Activated CD8-positive, alpha-beta T cell treated with anti-CD3 and anti-CD28 coated beads, Interleukin-2, amount 10 ng/mL, durations not matched to agents 7 days and 5 days (primary cell): ENCODE measurements at regions not wholly inside any gene's neighbourhood (a gene's known extent, or its start where the extent isn't known, plus 50 kb on each side); places are given as distances from the start of the nearest gene placed in this dataset.

Experiments
- ATAC-seq: fragments of 150-1000 bp; cut with Tn5 transposase; one replicate; pipeline ENCODE4 v1.10.0; 2021; ENCODE audit warnings: moderate library complexity
- CTCF ChIA-PET: fragments of 350-600 bp; sonication (Branson Sonifier 250); formaldehyde crosslinking; loops from one replicate; lab custom pipeline; 2021; ENCODE audit warnings: antibody characterized with exemption; lab: Charles Lee
- POLR2A ChIA-PET: fragments of 350-600 bp; sonication (Branson Sonifier 250); formaldehyde crosslinking; loops from one replicate; lab custom pipeline; 2021; ENCODE audit warnings: antibody characterized with exemption; lab: Charles Lee
- DNase-seq: peaks from one replicate; pipeline ENCODE4 v3.0.0-alpha.2; 2020
- H3K27ac Mint-ChIP-seq: one replicate; pipeline ENCODE4 v1.8.0; 2021; ENCODE audit warnings: mild to moderate bottlenecking, mixed read lengths
- H3K27me3 Mint-ChIP-seq: one replicate; pipeline ENCODE4 v1.8.0; 2021; ENCODE audit warnings: low read depth, mixed read lengths
- H3K36me3 Mint-ChIP-seq: one replicate; pipeline ENCODE4 v1.8.0; 2021; ENCODE audit warnings: low read depth, mixed read lengths
- H3K4me1 Mint-ChIP-seq: one replicate; pipeline ENCODE4 v1.8.0; 2021; ENCODE audit warnings: low read depth, mixed read lengths
- H3K4me3 Mint-ChIP-seq: one replicate; pipeline ENCODE4 v1.8.0; 2021; ENCODE audit warnings: mild to moderate bottlenecking, mixed read lengths
- H3K9me3 Mint-ChIP-seq: one replicate; pipeline ENCODE4 v1.8.0; 2022; ENCODE audit warnings: mixed read lengths; ENCODE audit not compliant: insufficient read depth

GRCh38 chr6:3578981-3579380 is 122.1 kb upstream of the SLC22A23 start:
- CTCF ChIA-PET = no interaction called here
- H3K27me3 Mint-ChIP-seq = peaks cover 10% of the 10 kb centered on the region
- DNase-seq (no peak), ATAC-seq (no peak)
- POLR2A ChIA-PET = no interaction called here
- no peak overlapping the region for H3K27ac Mint-ChIP-seq
- H3K9me3 Mint-ChIP-seq = no peaks in the 10 kb centered on the region
- no peak overlapping the region for H3K4me3 Mint-ChIP-seq
- H3K36me3 Mint-ChIP-seq = no peaks in the 10 kb centered on the region
- H3K4me1 Mint-ChIP-seq = no peaks in the 10 kb centered on the region

GRCh38 chr6:3577517-3577916 is 120.7 kb upstream of the SLC22A23 start:
- no peak for DNase-seq
- no peak overlapping the region for H3K27ac Mint-ChIP-seq
- POLR2A ChIA-PET = no interaction called here
- CTCF ChIA-PET = no interaction called here
- no peaks in the 10 kb centered on the region for H3K4me1 Mint-ChIP-seq
- no peaks in the 10 kb centered on the region for H3K9me3 Mint-ChIP-seq
- H3K4me3 Mint-ChIP-seq = no peak overlapping the region
- no peaks in the 10 kb centered on the region for H3K36me3 Mint-ChIP-seq
- ATAC-seq = no peak
- no peaks in the 10 kb centered on the region for H3K27me3 Mint-ChIP-seq

GRCh38 chr6:3575701-3576100 is 118.9 kb upstream of the SLC22A23 start:
- CTCF ChIA-PET = no interaction called here
- Mint-ChIP-seq H3K36me3 (no peaks in the 10 kb centered on the region), H3K9me3 (no peaks in the 10 kb centered on the region), H3K4me1 (no peaks in the 10 kb centered on the region), H3K27ac (no peak overlapping the region), H3K4me3 (no peak overlapping the region), H3K27me3 (no peaks in the 10 kb centered on the region)
- POLR2A ChIA-PET = no interaction called here
- DNase-seq = no peak
- ATAC-seq = no peak

- Mint-ChIP-seq H3K9me3 (no peaks in the 10 kb centered on the region), H3K36me3 (no peaks in the 10 kb centered on the region), H3K4me3 (no peak overlapping the region), H3K27me3 (no peaks in the 10 kb centered on the region), H3K4me1 (no peaks in the 10 kb centered on the region), H3K27ac (no peak overlapping the region)
- no peak for DNase-seq
- ATAC-seq = no peak
- POLR2A ChIA-PET = no interaction called here
- CTCF ChIA-PET = no interaction called here
Observed at GRCh38 chr6:3575166-3575565, 118.3 kb upstream of the SLC22A23 start.

GRCh38 chr6:3573670-3574069 is 116.8 kb upstream of the SLC22A23 start:
- POLR2A ChIA-PET = no interaction called here
- Mint-ChIP-seq H3K27me3 (no peaks in the 10 kb centered on the region), H3K36me3 (no peaks in the 10 kb centered on the region), H3K4me1 (no peaks in the 10 kb centered on the region), H3K4me3 (no peak overlapping the region), H3K9me3 (no peaks in the 10 kb centered on the region), H3K27ac (no peak overlapping the region)
- CTCF ChIA-PET = no interaction called here
- ATAC-seq (no peak), DNase-seq (no peak)

- Mint-ChIP-seq H3K4me1 (no peaks in the 10 kb centered on the region), H3K4me3 (no peak overlapping the region), H3K27ac (no peak overlapping the region), H3K27me3 (peaks cover 3% of the 10 kb centered on the region), H3K9me3 (no peaks in the 10 kb centered on the region), H3K36me3 (no peaks in the 10 kb centered on the region)
- ChIA-PET POLR2A (no interaction called here), CTCF (no interaction called here)
- no peak for ATAC-seq
- DNase-seq = no peak
Observed at GRCh38 chr6:3571836-3572235, 115.0 kb upstream of the SLC22A23 start.

GRCh38 chr6:3571250-3571681 is 114.4 kb upstream of the SLC22A23 start:
- ATAC-seq (no peak), DNase-seq (no peak)
- H3K4me1 Mint-ChIP-seq = no peaks in the 10 kb centered on the region
- no peak overlapping the region for H3K27ac Mint-ChIP-seq
- H3K27me3 Mint-ChIP-seq = peaks cover 3% of the 10 kb centered on the region
- CTCF ChIA-PET = no interaction called here
- no peaks in the 10 kb centered on the region for H3K9me3 Mint-ChIP-seq
- POLR2A ChIA-PET = no interaction called here
- no peak overlapping the region for H3K4me3 Mint-ChIP-seq
- no peaks in the 10 kb centered on the region for H3K36me3 Mint-ChIP-seq

GRCh38 chr6:3569816-3570215 is 113.0 kb upstream of the SLC22A23 start:
- no peaks in the 10 kb centered on the region for H3K36me3 Mint-ChIP-seq
- no peaks in the 10 kb centered on the region for H3K4me1 Mint-ChIP-seq
- no peak overlapping the region for H3K27ac Mint-ChIP-seq
- no peak overlapping the region for H3K4me3 Mint-ChIP-seq
- ChIA-PET CTCF (no interaction called here), POLR2A (no interaction called here)
- DNase-seq (no peak), ATAC-seq (no peak)
- H3K27me3 Mint-ChIP-seq = peaks cover 3% of the 10 kb centered on the region
- no peaks in the 10 kb centered on the region for H3K9me3 Mint-ChIP-seq

GRCh38 chr6:3568396-3569082 is 111.7 kb upstream of the SLC22A23 start:
- ChIA-PET POLR2A (no interaction called here), CTCF (interaction anchor here (1.1 kb wide), 1 partner anchor 12 kb away, joined by 3 read pairs; no protein-coding TSS in a partner anchor)
- H3K9me3 Mint-ChIP-seq = no peaks in the 10 kb centered on the region
- ATAC-seq (no peak), DNase-seq (no peak)
- peaks cover 3% of the 10 kb centered on the region for H3K27me3 Mint-ChIP-seq
- H3K27ac Mint-ChIP-seq = no peak overlapping the region
- H3K4me3 Mint-ChIP-seq = no peak overlapping the region
- peaks cover 2% of the 10 kb centered on the region for H3K4me1 Mint-ChIP-seq
- no peaks in the 10 kb centered on the region for H3K36me3 Mint-ChIP-seq

GRCh38 chr6:3566812-3567211 is 110.0 kb upstream of the SLC22A23 start:
- DNase-seq (no peak), ATAC-seq (no peak)
- ChIA-PET POLR2A (no interaction called here), CTCF (no interaction called here)
- no peaks in the 10 kb centered on the region for H3K36me3 Mint-ChIP-seq
- H3K27ac Mint-ChIP-seq = no peak overlapping the region
- peaks cover 2% of the 10 kb centered on the region for H3K4me1 Mint-ChIP-seq
- peaks cover 3% of the 10 kb centered on the region for H3K27me3 Mint-ChIP-seq
- H3K4me3 Mint-ChIP-seq = no peak overlapping the region
- no peaks in the 10 kb centered on the region for H3K9me3 Mint-ChIP-seq

- peaks cover 2% of the 10 kb centered on the region for H3K4me1 Mint-ChIP-seq
- no peak overlapping the region for H3K27ac Mint-ChIP-seq
- no peaks in the 10 kb centered on the region for H3K9me3 Mint-ChIP-seq
- no peak for ATAC-seq
- POLR2A ChIA-PET = no interaction called here
- CTCF ChIA-PET = no interaction called here
- no peak overlapping the region for H3K4me3 Mint-ChIP-seq
- H3K36me3 Mint-ChIP-seq = no peaks in the 10 kb centered on the region
- peaks cover 3% of the 10 kb centered on the region for H3K27me3 Mint-ChIP-seq
- no peak for DNase-seq
Observed at GRCh38 chr6:3565291-3565690, 108.4 kb upstream of the SLC22A23 start.

- DNase-seq (no peak), ATAC-seq (no peak)
- no peaks in the 10 kb centered on the region for H3K9me3 Mint-ChIP-seq
- no peak overlapping the region for H3K27ac Mint-ChIP-seq
- H3K4me3 Mint-ChIP-seq = no peak overlapping the region
- ChIA-PET POLR2A (no interaction called here), CTCF (no interaction called here)
- peaks cover 2% of the 10 kb centered on the region for H3K4me1 Mint-ChIP-seq
- H3K36me3 Mint-ChIP-seq = no peaks in the 10 kb centered on the region
- H3K27me3 Mint-ChIP-seq = peaks cover 8% of the 10 kb centered on the region
Observed at GRCh38 chr6:3561725-3562124, 104.9 kb upstream of the SLC22A23 start.

- ATAC-seq = no peak
- H3K4me3 Mint-ChIP-seq = no peak overlapping the region
- CTCF ChIA-PET = no interaction called here
- no peaks in the 10 kb centered on the region for H3K9me3 Mint-ChIP-seq
- peaks cover 2% of the 10 kb centered on the region for H3K4me1 Mint-ChIP-seq
- no peak for DNase-seq
- H3K27ac Mint-ChIP-seq = no peak overlapping the region
- POLR2A ChIA-PET = no interaction called here
- H3K36me3 Mint-ChIP-seq = no peaks in the 10 kb centered on the region
- peaks cover 15% of the 10 kb centered on the region for H3K27me3 Mint-ChIP-seq
Observed at GRCh38 chr6:3560211-3560610, 103.4 kb upstream of the SLC22A23 start.
